ENCODE measurements at regions not wholly inside any gene's neighbourhood (a gene's known extent, or its start where the extent isn't known, plus 50 kb on each side); places are given as distances from the start of the nearest gene placed in this dataset.

DNA sequence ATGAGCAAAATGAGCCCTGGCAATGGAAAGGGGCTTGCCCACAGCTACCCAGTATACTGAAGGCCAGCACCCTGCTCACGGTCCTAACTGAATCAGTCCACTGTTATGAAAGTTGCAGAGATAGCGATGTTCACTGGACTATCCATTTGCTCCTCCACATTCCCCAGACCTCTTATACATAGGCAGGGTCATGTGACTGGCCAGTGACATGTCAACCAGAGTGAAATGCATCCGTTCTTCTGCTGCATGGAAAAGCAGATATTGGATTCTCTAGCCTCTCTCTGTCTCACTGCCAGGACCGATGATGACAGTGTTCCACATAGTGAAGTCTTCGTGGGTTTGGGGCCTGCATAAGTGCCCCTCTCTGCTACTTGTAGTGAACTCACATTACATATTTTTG, 503.4 kb downstream of the RPS24 start:
- H3K9me2 ChIP-seq (ENCODE audit: low read depth, low read length) = no peaks in the 10 kb centered on the region
- H2AFZ ChIP-seq (ENCODE audit: low read length) = no peak overlapping the region
- no peak for TF ChIP-seq EZH2 (IDR thresholded peaks at IDR 0.05; ENCODE audit: borderline replicate concordance, low read length)
- TF ChIP-seq, protein P1, sequence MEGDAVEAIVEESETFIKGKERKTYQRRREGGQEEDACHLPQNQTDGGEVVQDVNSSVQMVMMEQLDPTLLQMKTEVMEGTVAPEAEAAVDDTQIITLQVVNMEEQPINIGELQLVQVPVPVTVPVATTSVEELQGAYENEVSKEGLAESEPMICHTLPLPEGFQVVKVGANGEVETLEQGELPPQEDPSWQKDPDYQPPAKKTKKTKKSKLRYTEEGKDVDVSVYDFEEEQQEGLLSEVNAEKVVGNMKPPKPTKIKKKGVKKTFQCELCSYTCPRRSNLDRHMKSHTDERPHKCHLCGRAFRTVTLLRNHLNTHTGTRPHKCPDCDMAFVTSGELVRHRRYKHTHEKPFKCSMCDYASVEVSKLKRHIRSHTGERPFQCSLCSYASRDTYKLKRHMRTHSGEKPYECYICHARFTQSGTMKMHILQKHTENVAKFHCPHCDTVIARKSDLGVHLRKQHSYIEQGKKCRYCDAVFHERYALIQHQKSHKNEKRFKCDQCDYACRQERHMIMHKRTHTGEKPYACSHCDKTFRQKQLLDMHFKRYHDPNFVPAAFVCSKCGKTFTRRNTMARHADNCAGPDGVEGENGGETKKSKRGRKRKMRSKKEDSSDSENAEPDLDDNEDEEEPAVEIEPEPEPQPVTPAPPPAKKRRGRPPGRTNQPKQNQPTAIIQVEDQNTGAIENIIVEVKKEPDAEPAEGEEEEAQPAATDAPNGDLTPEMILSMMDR (IDR thresholded peaks at IDR 0.05; ENCODE audit: low read length) = no peak
- no peak overlapping the region for H3K4me2 ChIP-seq (ENCODE audit: low read length)
- H3K36me3 ChIP-seq (ENCODE audit: insufficient read depth, low read length) = no peaks in the 10 kb centered on the region
- H3K4me1 ChIP-seq (ENCODE audit: insufficient read depth, low read length, severe bottlenecking) = no peaks in the 10 kb centered on the region
- no peaks in the 10 kb centered on the region for H3K79me2 ChIP-seq (ENCODE audit: insufficient read depth, low read length)
- no peaks in the 10 kb centered on the region for H3F3A ChIP-seq (ENCODE audit: insufficient read depth, low read length)
- H3K27me3 ChIP-seq (ENCODE audit: insufficient read depth, low read length) = peaks cover 4% of the 10 kb centered on the region; the same call in 1 of the 2 replicates
- H3K4me3 ChIP-seq (ENCODE audit: low read depth, low read length, poor library complexity, severe bottlenecking) = no peak overlapping the region
- H3K9ac ChIP-seq (ENCODE audit: low read length) = no peak overlapping the region
- H3K9me3 ChIP-seq (ENCODE audit: low read length) = no peaks in the 10 kb centered on the region
- H3K27ac ChIP-seq (ENCODE audit: low read depth, low read length, poor library complexity, severe bottlenecking) = no peak overlapping the region
- H4K20me1 ChIP-seq (ENCODE audit: insufficient read depth, low read length) = no peaks in the 10 kb centered on the region

DNA sequence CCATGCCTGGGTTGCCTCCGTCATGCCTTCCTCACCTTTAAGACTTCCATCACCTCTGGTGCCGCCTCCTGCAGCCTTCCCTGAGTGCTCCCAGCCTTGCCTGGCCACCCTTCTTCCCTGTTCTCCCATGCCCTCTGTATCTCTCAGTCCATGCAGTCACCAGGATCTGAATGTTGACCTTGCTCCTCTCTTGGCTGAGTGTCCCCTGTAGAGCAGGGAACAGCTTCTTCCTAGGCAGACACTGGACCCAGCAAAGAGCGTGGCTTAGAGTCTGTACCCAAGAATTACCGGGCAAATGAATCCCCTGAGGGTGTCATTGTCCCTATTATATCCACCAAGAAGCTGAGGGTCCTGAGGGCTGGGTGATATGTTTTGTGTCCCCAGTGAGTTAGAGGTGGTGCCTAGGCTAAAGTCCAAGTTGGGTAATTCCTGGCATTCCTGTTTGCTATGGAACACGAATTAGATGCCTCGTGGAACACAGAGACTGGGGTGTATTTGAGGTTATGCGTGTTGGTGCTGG, 505.6 kb downstream of the RPS24 start:
- Histone ChIP-seq H3K9ac (ENCODE audit: low read length) (no peak overlapping the region), H4K20me1 (ENCODE audit: insufficient read depth, low read length) (no peaks in the 10 kb centered on the region), H2AFZ (ENCODE audit: low read length) (no peak overlapping the region), H3F3A (ENCODE audit: insufficient read depth, low read length) (no peaks in the 10 kb centered on the region), H3K9me3 (ENCODE audit: low read length) (no peaks in the 10 kb centered on the region), H3K9me2 (ENCODE audit: low read depth, low read length) (no peaks in the 10 kb centered on the region), H3K27me3 (ENCODE audit: insufficient read depth, low read length) (peaks cover 4% of the 10 kb centered on the region; the same call in 1 of the 2 replicates), H3K4me1 (ENCODE audit: insufficient read depth, low read length, severe bottlenecking) (no peaks in the 10 kb centered on the region), H3K36me3 (ENCODE audit: insufficient read depth, low read length) (no peaks in the 10 kb centered on the region), H3K4me3 (ENCODE audit: low read depth, low read length, poor library complexity, severe bottlenecking) (no peak overlapping the region), H3K79me2 (ENCODE audit: insufficient read depth, low read length) (no peaks in the 10 kb centered on the region), H3K4me2 (ENCODE audit: low read length) (no peak overlapping the region), H3K27ac (ENCODE audit: low read depth, low read length, poor library complexity, severe bottlenecking) (no peak overlapping the region)
- TF ChIP-seq, protein P1 (IDR thresholded peaks at IDR 0.05; ENCODE audit: low read length) = no peak
- no peak for TF ChIP-seq EZH2 (IDR thresholded peaks at IDR 0.05; ENCODE audit: borderline replicate concordance, low read length)

DNA sequence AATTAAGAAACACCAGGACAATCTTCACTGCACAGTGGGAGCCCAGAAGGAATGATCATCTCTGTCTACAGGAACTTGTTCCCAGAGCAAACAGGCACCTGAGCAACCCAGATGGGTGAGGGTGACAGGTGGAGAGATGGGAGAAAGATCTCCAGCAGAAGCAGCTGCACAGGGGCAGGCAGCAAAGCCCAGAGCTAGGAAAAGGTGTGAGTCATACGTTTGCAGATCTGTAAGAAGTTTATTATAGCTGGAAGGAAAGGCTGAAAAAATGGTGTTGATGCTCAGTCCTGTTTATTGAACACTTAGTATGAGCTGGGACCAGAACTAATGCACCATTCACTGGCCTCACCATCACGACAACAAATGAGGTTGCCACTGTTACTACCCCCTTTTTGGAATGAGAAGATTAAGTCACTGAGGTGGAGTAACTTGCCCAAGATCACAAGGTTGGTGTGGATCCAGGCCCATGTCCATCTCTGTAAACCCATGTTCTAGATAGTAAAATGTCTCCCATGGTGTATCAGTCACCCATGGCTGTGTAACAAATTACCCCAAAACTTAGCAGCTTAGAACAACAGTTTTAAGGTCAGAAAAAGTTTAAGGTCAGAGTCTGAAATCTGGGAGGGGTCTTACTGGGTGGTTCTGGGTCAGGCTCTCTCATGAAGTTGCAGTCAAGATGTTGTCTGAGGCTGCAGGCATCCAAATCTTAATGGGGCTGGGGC, 506.9 kb downstream of the RPS24 start:
- no peaks in the 10 kb centered on the region for H3K4me1 ChIP-seq (ENCODE audit: insufficient read depth, low read length, severe bottlenecking)
- H3K9me3 ChIP-seq (ENCODE audit: low read length) = no peaks in the 10 kb centered on the region
- no peaks in the 10 kb centered on the region for H3F3A ChIP-seq (ENCODE audit: insufficient read depth, low read length)
- no peaks in the 10 kb centered on the region for H4K20me1 ChIP-seq (ENCODE audit: insufficient read depth, low read length)
- no peak overlapping the region for H2AFZ ChIP-seq (ENCODE audit: low read length)
- no peaks in the 10 kb centered on the region for H3K27me3 ChIP-seq (ENCODE audit: insufficient read depth, low read length)
- H3K27ac ChIP-seq (ENCODE audit: low read depth, low read length, poor library complexity, severe bottlenecking) = no peak overlapping the region
- no peaks in the 10 kb centered on the region for H3K36me3 ChIP-seq (ENCODE audit: insufficient read depth, low read length)
- H3K4me2 ChIP-seq (ENCODE audit: low read length) = no peak overlapping the region
- no peak overlapping the region for H3K9ac ChIP-seq (ENCODE audit: low read length)
- no peak overlapping the region for H3K4me3 ChIP-seq (ENCODE audit: low read depth, low read length, poor library complexity, severe bottlenecking)
- TF ChIP-seq EZH2 (IDR thresholded peaks at IDR 0.05; ENCODE audit: borderline replicate concordance, low read length) = no peak
- TF ChIP-seq, protein P1 (IDR thresholded peaks at IDR 0.05; ENCODE audit: low read length) = no peak
- no peaks in the 10 kb centered on the region for H3K9me2 ChIP-seq (ENCODE audit: low read depth, low read length)
- no peaks in the 10 kb centered on the region for H3K79me2 ChIP-seq (ENCODE audit: insufficient read depth, low read length)
